ENCODE measurements at regions not wholly inside any gene's neighbourhood (a gene's known extent, or its start where the extent isn't known, plus 50 kb on each side); places are given as distances from the start of the nearest gene placed in this dataset.
"Not testable (repeated sequence)": the region's sequence is repeated elsewhere in the genome, so short reads cannot be mapped to it uniquely, and the experiment has no call there.

GRCh38 chr10:105609451-105609850, 968.4 kb downstream of the SORCS3 start:
- DNase-seq = no peak

DNA sequence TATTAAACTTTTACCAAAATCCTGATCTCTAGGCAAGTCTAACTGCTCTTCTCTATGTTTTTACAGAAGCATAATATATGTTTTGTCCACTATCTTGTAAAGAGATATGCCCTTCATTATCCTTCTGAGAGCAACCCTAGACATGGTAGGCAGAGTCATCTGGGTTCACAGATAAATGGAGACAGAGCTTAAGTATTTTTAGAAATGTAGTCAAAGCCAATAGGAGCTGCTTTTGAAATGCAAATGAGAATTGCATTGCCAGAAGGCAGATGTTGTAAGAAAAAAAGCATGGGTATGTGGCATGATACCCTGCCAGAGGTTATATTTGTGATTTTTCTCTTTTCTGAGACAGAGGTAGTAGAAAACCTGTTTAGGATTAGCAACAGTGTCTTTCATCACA, 964.8 kb downstream of the SORCS3 start:
- DNase-seq = no peak

GRCh38 chr10:105605104-105605503, 964.0 kb downstream of the SORCS3 start:
- DNase-seq = no peak

GRCh38 chr10:105598207-105598606, 957.1 kb downstream of the SORCS3 start:
- DNase-seq = no peak

GRCh38 chr10:105597312-105597711, 956.2 kb downstream of the SORCS3 start:
- no peak for DNase-seq

GRCh38 chr10:105596749-105597148, 955.7 kb downstream of the SORCS3 start:
- DNase-seq = no peak

DNA sequence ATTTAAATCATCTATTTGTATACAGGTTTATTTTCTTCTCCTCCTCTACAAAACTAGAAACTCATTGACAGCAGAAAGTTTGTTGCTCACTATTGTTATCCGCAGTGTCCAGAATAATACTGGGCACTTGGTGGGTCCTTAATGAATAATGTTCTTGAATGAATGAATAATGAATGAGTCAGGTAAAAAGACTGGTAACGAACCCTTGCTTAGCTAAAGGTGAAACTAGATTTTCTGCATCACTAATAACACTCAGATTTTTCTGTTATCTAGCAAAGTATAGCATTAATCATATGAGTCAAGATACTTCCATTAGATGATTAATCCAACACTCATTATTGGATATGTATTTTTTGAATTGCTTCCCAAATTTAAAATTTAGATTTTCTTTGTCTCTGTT, 953.2 kb downstream of the SORCS3 start:
- no peak for DNase-seq

DNA sequence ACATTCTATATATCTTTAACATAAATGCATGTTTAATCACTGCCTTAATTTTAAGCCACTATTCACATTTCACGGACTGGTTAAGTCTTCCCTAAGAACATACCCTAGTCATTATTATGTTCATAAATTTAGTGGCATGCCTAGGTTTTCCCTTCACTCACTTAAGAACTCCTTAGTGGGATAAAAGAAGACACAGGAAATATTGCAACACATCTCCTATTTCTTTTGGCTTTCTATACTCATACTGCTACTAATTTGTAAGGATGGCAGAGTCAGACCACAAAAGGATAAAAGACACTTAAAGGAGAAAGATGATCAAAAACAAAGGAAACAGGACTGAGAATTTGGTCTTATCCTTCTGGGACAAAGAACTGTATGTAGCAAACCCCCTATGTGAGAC, 951.4 kb downstream of the SORCS3 start:
- DNase-seq = no peak

GRCh38 chr10:105586451-105587098, 945.5 kb downstream of the SORCS3 start:
- DNase-seq = no peak

DNA sequence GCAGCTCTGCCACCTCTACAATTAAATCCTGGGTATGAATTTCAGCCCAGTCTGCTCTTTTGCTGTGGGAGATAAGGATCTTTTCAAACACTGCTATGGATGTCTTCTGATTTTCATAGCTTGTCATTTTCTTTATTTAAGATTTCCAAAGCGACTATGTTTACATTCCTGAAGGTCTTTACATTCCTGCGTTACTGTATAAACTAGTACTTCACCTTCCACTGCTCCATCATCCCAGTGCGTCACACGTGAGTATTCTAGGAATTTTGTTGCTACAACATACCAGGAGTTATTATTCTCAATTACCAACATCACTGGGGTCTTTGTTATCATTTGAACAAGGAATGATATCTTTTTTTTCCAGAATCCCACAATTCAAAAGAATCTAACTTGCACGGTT, 944.7 kb downstream of the SORCS3 start:
- no peak for DNase-seq

GRCh38 chr10:105585171-105585570, 944.1 kb downstream of the SORCS3 start:
- no peak for DNase-seq

DNA sequence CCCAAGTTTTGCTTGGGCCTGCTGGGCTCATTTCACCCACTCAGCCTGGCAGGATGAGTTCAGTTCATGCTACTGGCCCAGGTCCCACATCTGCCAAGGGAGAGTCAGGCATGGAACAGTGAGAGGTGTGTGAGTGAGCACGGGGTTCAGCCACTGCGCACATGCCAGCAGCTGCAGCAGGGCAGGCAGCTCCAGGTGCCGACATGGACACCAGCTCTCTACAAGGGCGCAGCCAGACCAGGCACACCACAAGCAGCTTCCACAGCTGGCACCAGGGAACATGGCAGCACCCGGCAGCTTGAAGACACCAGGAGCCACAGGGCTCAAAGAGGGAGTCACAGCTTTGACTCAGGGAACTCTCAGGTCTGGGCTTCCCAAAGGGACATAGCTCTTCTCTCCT, 938.0 kb downstream of the SORCS3 start:
- DNase-seq = no peak

GRCh38 chr10:105577865-105578607, 936.9 kb downstream of the SORCS3 start:
- DNase-seq = no peak

DNA sequence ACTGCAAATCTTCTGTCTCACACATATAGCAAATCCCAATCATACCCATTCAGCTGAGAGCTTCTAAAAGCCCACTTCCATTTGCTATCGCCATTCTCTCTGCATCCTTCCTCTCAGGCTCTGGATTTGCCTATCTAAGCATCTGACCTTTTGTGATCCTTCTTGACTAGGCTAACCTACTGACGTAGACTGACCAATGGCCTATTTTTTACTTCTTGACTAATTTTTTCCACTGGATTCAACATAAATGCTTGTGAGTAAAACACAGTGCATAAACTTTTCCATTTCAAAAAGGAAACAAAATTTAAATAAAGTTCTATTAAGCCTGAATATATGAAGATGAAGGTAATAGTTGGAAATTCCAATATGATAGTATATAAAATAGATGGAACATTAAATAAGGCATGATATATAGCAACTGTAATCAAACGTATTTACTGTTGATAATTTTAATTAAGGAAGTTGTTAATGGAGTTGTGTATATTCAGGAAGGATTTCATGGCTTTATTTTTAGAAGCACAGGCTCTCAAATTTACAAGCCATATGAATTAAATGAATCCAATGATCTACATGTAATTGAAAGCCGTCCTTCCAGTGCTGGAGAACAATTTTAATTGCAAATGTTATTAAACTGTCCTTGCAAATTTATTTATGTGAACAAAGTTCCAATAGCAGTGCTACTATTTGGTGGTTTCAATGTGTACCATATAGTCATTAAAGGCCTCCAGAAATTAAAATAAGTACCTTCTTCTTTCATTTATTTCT, 918.4 kb downstream of the SORCS3 start:
- DNase-seq = no peak

GRCh38 chr10:105550453-105550852, 909.4 kb downstream of the SORCS3 start:
- not testable (repeated sequence) for DNase-seq

DNA sequence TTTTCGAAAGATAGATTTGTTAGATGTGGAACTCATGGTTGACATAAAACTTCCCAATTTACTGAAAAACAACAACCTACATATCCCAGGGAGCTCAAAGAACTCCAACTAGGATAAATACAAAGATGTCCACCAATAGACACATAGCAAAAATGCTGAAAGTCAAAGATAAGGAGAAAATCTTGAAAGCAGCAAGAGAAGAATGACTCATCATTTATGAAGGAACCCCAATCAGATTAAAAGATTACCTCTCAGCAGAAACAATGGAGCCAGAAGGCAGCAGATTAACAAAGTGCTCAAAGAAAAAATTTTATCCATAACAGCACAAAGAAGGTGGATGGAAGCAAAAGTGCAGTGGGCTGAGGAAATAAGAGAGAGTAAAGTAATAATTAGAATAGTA, 908.6 kb downstream of the SORCS3 start:
- no peak for DNase-seq

GRCh38 chr10:105545101-105545500, 904.0 kb downstream of the SORCS3 start:
- DNase-seq = no peak

- no peak for DNase-seq
These were observed 899.3 kb downstream of the SORCS3 start for GRCh38 chr10:105540381-105540780.

DNA sequence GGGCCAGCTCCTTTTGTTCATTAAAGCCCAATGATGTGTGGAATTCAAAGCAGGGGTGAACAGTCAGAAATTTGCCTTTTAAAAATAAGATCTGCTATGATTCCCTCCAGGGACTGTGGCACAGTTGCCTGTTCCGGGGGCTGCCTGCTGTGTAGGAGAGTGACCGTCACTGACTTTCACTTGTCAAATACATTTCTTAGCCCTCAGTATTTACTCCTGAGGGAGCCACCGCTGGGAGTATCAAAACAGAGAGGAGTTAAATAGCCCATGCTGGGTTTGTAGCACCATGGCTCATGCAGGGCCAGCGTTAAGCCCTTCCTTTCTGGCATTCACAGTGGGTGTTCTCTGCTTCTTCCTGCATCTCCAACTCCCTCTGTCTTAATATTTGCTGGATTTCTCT, 897.8 kb downstream of the SORCS3 start:
- no peak for DNase-seq

DNA sequence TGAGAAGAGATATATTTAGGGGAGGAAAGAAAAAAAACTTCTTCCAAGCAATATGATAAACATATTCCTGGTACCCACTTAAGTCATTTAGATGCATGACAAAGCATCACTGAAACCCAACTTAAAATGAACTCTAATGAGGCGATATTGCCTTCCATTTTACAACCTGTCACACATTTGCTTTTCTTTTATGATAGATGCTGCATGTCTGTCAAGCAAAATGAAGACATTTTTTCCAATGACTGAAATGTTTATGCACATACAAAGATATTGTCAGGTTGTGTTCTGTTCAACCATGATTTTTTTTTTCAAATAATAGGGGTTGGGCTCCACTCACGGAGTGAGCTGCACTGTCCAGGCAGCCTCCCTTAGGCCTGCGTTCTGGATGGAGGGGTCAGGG, 894.4 kb downstream of the SORCS3 start:
- no peak for DNase-seq

DNA sequence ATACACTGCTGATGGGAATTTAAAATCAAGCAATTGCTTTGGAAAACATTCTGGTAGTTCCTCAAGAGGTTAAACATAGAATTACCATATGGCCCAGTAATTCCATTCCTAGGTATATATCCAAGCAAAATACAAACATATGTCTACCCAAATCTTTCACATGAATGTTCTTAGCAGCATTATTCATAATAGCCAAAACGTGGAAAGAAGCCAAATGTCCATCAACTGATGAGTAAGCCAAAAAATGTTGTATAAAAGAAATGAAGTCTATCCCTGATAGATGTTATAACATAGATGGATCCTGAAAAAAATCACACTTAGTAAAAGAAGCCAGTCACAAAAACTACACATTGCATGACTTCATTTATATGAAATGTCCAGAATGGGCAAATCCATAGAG, 893.0 kb downstream of the SORCS3 start:
- no peak for DNase-seq

GRCh38 chr10:105516511-105516910, 875.4 kb downstream of the SORCS3 start:
- DNase-seq = no peak

DNA sequence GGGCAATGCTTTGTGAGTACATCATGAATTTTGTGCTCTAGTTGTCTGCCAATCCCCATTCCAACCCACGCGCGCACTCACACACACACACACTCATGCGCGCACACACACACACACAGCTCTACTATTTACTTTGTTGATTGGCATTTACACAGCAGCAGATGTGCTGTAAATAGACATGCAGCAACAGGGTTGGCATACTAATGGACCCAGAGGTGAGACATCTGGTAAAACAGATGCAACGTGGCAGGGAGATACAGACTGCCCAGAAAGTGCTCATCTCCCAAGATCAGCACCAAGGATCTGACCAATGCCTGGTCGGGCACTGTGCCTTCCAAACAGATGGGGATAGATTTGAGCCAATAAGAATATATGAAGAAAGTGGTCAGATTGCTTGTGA, 873.0 kb downstream of the SORCS3 start:
- no peak for DNase-seq

- DNase-seq = no peak
These were observed 868.4 kb downstream of the SORCS3 start for GRCh38 chr10:105509517-105509916.
